Neural cell (in vitro differentiated cells): ENCODE measurements at regions not wholly inside any gene's neighbourhood (a gene's known extent, or its start where the extent isn't known, plus 50 kb on each side); places are given as distances from the start of the nearest gene placed in this dataset.

Experiments used
- H2AFZ ChIP-seq: fragments of 200-600, 300-800 bp; sonication (generic), shearing (Covaris generic); 2 replicates; pipeline ENCODE4 v1.6.0; 2014; ENCODE audit warnings: low read depth, mild to moderate bottlenecking, antibody characterized with exemption, low read length, moderate library complexity
- H3F3A ChIP-seq: fragments of 200-600 bp; shearing (Covaris generic); 2 replicates; pipeline ENCODE4 v1.6.1; 2016; ENCODE audit warnings: mild to moderate bottlenecking, moderate library complexity, mixed read lengths, antibody characterized with exemption, low read length; ENCODE audit not compliant: insufficient read depth, poor library complexity, severe bottlenecking
- H3K27ac ChIP-seq: fragments of 200-600, 300-800 bp; sonication (generic), shearing (Covaris generic); 2 replicates; pipeline ENCODE4 v1.5.1; 2014; ENCODE audit warnings: mild to moderate bottlenecking, low read length, moderate library complexity
- H3K27me3 ChIP-seq: fragments of 300-800, 200-600 bp; sonication (generic), shearing (Covaris generic); 2 replicates; pipeline ENCODE4 v1.6.0; 2014; ENCODE audit warnings: mild to moderate bottlenecking, low read depth, low read length, moderate library complexity; ENCODE audit not compliant: insufficient read depth
- H3K36me3 ChIP-seq: fragments of 300-800, 200-600 bp; sonication (generic), shearing (Covaris generic); 2 replicates; pipeline ENCODE4 v1.5.1; 2014; ENCODE audit warnings: mild to moderate bottlenecking, antibody characterized with exemption, low read length, moderate library complexity; ENCODE audit not compliant: insufficient read depth
- H3K4me2 ChIP-seq: fragments of 300-800, 200-600 bp; sonication (generic), shearing (Covaris generic); 2 replicates; pipeline ENCODE4 v1.6.0; 2014; ENCODE audit warnings: mild to moderate bottlenecking, low read length
- H3K4me3 ChIP-seq: fragments of 300-800, 200-600 bp; sonication (generic), shearing (Covaris generic); 2 replicates; pipeline ENCODE4 v1.5.1; 2014; ENCODE audit warnings: mild to moderate bottlenecking, low read length, moderate library complexity
- H3K79me2 ChIP-seq: fragments of 200-600 bp; shearing (Covaris generic); replicated peaks from 2 replicates; pipeline ENCODE4 v1.6.0; 2014; ENCODE audit warnings: mild to moderate bottlenecking, low read length, moderate library complexity; ENCODE audit not compliant: insufficient read depth
- H3K9ac ChIP-seq: fragments of 300-800, 200-600 bp; sonication (generic), shearing (Covaris generic); 2 replicates; pipeline ENCODE4 v1.6.1; 2016; ENCODE audit warnings: mild to moderate bottlenecking, low read length, mixed read lengths
- H3K9me2 ChIP-seq: fragments of 200-600 bp; shearing (Covaris generic); 2 replicates; pipeline ENCODE4 v1.6.1; 2016; ENCODE audit warnings: mild to moderate bottlenecking, low read length, mixed read lengths; ENCODE audit not compliant: insufficient read depth
- H3K9me3 ChIP-seq: fragments of 200-600, 300-800 bp; sonication (generic), shearing (Covaris generic); 2 replicates; pipeline ENCODE4 v1.6.1; 2016; ENCODE audit warnings: mild to moderate bottlenecking, mixed run types, low read length, moderate library complexity, mixed read lengths
- H4K20me1 ChIP-seq: fragments of 200-600 bp; shearing (Covaris generic); 2 replicates; pipeline ENCODE4 v1.6.1; 2016; ENCODE audit warnings: mild to moderate bottlenecking, mixed run types; ENCODE audit not compliant: insufficient read depth
- EP300 ChIP-seq: fragments of 450-650 bp; conservative IDR thresholded peaks from 2 replicates; pipeline ENCODE4 v1.6.1; 2014; ENCODE audit warnings: antibody characterized with exemption, mild to moderate bottlenecking, moderate library complexity; ENCODE audit not compliant: poor library complexity, severe bottlenecking
- EZH2 ChIP-seq: fragments of 200-600, 300-800 bp; shearing (Covaris generic), sonication (generic); IDR thresholded peaks from 2 replicates; pipeline ENCODE4 v1.6.1; 2014; ENCODE audit warnings: antibody characterized with exemption, low read length, borderline replicate concordance, mild to moderate bottlenecking; ENCODE audit not compliant: insufficient read depth, poor library complexity, severe bottlenecking
- MXI1 ChIP-seq: fragments of 450-650 bp; conservative IDR thresholded peaks from 2 replicates; pipeline ENCODE4 v1.6.1; 2014; ENCODE audit warnings: antibody characterized with exemption, mild to moderate bottlenecking; ENCODE audit not compliant: poor library complexity, severe bottlenecking
- POLR2AphosphoS5 ChIP-seq: IDR thresholded peaks from 2 replicates; pipeline ENCODE4 v1.6.1; 2012
- RAD21 ChIP-seq: fragments of 450-650 bp; conservative IDR thresholded peaks from 2 replicates; pipeline ENCODE4 v1.6.1; 2014; ENCODE audit warnings: antibody characterized with exemption, mild to moderate bottlenecking, moderate library complexity
- SMC3 ChIP-seq: fragments of 450-650 bp; conservative IDR thresholded peaks from 2 replicates; pipeline ENCODE4 v1.6.1; 2014; ENCODE audit warnings: antibody characterized with exemption, mild to moderate bottlenecking, moderate library complexity; ENCODE audit not compliant: poor library complexity
- TAF1 ChIP-seq: IDR thresholded peaks from 2 replicates; pipeline ENCODE4 v1.6.1; 2012; ENCODE audit warnings: low read depth
- TF ChIP-seq, protein P1 (sequence below): fragments of 450-650 bp; IDR thresholded peaks from 2 replicates; pipeline ENCODE4 v1.5.1; 2014; ENCODE audit warnings: antibody characterized with exemption, mild to moderate bottlenecking, moderate library complexity; ENCODE audit not compliant: poor library complexity, severe bottlenecking
- TF ChIP-seq, protein P2 (sequence below): IDR thresholded peaks from 2 replicates; pipeline ENCODE4 v1.6.1; 2012; ENCODE audit warnings: borderline replicate concordance

DNA sequence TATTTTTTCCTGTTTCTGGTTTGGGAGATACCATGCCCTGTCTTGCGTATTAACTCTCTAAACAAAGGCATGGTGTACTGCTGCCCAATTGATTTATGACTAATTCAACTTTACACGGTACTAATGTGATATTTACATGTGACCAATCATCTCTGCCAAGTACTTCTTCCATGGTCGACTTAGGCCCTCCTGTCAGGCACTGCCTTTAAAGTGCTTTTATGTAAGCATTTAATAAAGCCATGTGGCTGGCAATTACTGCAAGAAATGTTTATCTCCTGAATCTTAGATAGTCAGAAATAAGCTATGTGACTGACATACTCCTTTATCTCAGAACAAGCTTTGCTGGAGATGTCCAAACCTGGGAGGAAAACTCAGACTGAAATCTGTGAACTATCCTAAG lies 323.4 kb downstream of the BTBD3 start:
- Histone ChIP-seq H3F3A (no peaks in the 10 kb centered on the region), H3K27ac (no peak overlapping the region), H3K4me2 (no peak overlapping the region), H3K27me3 (no peaks in the 10 kb centered on the region), H3K9ac (no peak overlapping the region), H3K9me2 (no peaks in the 10 kb centered on the region), H3K4me3 (no peak overlapping the region), H3K9me3 (no peaks in the 10 kb centered on the region), H2AFZ (no peak overlapping the region), H4K20me1 (no peaks in the 10 kb centered on the region), H3K79me2 (no peaks in the 10 kb centered on the region), H3K36me3 (no peaks in the 10 kb centered on the region)
- TF ChIP-seq EZH2 (no peak), POLR2AphosphoS5 (no peak), EP300 (no peak), MXI1 (no peak), SMC3 (no peak), RAD21 (no peak), TAF1 (no peak)
- TF ChIP-seq, protein P1, sequence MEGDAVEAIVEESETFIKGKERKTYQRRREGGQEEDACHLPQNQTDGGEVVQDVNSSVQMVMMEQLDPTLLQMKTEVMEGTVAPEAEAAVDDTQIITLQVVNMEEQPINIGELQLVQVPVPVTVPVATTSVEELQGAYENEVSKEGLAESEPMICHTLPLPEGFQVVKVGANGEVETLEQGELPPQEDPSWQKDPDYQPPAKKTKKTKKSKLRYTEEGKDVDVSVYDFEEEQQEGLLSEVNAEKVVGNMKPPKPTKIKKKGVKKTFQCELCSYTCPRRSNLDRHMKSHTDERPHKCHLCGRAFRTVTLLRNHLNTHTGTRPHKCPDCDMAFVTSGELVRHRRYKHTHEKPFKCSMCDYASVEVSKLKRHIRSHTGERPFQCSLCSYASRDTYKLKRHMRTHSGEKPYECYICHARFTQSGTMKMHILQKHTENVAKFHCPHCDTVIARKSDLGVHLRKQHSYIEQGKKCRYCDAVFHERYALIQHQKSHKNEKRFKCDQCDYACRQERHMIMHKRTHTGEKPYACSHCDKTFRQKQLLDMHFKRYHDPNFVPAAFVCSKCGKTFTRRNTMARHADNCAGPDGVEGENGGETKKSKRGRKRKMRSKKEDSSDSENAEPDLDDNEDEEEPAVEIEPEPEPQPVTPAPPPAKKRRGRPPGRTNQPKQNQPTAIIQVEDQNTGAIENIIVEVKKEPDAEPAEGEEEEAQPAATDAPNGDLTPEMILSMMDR: no peak
- TF ChIP-seq, protein P2, sequence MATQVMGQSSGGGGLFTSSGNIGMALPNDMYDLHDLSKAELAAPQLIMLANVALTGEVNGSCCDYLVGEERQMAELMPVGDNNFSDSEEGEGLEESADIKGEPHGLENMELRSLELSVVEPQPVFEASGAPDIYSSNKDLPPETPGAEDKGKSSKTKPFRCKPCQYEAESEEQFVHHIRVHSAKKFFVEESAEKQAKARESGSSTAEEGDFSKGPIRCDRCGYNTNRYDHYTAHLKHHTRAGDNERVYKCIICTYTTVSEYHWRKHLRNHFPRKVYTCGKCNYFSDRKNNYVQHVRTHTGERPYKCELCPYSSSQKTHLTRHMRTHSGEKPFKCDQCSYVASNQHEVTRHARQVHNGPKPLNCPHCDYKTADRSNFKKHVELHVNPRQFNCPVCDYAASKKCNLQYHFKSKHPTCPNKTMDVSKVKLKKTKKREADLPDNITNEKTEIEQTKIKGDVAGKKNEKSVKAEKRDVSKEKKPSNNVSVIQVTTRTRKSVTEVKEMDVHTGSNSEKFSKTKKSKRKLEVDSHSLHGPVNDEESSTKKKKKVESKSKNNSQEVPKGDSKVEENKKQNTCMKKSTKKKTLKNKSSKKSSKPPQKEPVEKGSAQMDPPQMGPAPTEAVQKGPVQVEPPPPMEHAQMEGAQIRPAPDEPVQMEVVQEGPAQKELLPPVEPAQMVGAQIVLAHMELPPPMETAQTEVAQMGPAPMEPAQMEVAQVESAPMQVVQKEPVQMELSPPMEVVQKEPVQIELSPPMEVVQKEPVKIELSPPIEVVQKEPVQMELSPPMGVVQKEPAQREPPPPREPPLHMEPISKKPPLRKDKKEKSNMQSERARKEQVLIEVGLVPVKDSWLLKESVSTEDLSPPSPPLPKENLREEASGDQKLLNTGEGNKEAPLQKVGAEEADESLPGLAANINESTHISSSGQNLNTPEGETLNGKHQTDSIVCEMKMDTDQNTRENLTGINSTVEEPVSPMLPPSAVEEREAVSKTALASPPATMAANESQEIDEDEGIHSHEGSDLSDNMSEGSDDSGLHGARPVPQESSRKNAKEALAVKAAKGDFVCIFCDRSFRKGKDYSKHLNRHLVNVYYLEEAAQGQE: no peak

GRCh38 chr20:12243327-12243726 lies 325.6 kb downstream of the BTBD3 start:
- TF ChIP-seq EP300: no peak
- TF ChIP-seq, protein P2: no peak
- TF ChIP-seq POLR2AphosphoS5: no peak
- no peak for TF ChIP-seq EZH2
- no peak for TF ChIP-seq RAD21
- no peak for TF ChIP-seq MXI1
- no peak for TF ChIP-seq SMC3
- no peak for TF ChIP-seq TAF1
- TF ChIP-seq, protein P1: no peak
- Histone ChIP-seq H3K9me2 (no peaks in the 10 kb centered on the region), H3K9me3 (no peaks in the 10 kb centered on the region), H3K4me3 (no peak overlapping the region), H3K36me3 (no peaks in the 10 kb centered on the region), H3K4me2 (no peak overlapping the region), H3K27me3 (no peaks in the 10 kb centered on the region), H2AFZ (no peak overlapping the region), H3K27ac (no peak overlapping the region), H3K79me2 (no peaks in the 10 kb centered on the region), H3F3A (no peaks in the 10 kb centered on the region), H4K20me1 (no peaks in the 10 kb centered on the region), H3K9ac (no peak overlapping the region)
